NB4 (cell line): ENCODE measurements at regions not wholly inside any gene's neighbourhood (a gene's known extent, or its start where the extent isn't known, plus 50 kb on each side); places are given as distances from the start of the nearest gene placed in this dataset.

ENCODE experiments used
- DNase-seq: peaks from one replicate; pipeline ENCODE4 v3.0.0; 2010; ENCODE audit warnings: low read depth
- H3K4me3 ChIP-seq: one replicate; pipeline ENCODE4 v1.5.1; 2011; ENCODE audit warnings: mild to moderate bottlenecking, low read depth, low read length, moderate library complexity
- MYC ChIP-seq: IDR thresholded peaks from 2 replicates; pipeline ENCODE4 v1.6.1; 2011; ENCODE audit warnings: low read depth, low read length
- POLR2A ChIP-seq: IDR thresholded peaks from 2 replicates; pipeline ENCODE4 v1.6.1; 2011; ENCODE audit warnings: mild to moderate bottlenecking; ENCODE audit not compliant: insufficient read length; ENCODE audit errors: extremely low read depth
- TF ChIP-seq, protein P1 (sequence below): IDR thresholded peaks from one replicate; pipeline ENCODE4 v1.5.1; 2012; ENCODE audit warnings: low read depth, low read length
- TF ChIP-seq, protein P2 (sequence below): IDR thresholded peaks from 2 replicates; pipeline ENCODE4 v1.6.1; 2011; ENCODE audit warnings: low read depth, low read length

DNA sequence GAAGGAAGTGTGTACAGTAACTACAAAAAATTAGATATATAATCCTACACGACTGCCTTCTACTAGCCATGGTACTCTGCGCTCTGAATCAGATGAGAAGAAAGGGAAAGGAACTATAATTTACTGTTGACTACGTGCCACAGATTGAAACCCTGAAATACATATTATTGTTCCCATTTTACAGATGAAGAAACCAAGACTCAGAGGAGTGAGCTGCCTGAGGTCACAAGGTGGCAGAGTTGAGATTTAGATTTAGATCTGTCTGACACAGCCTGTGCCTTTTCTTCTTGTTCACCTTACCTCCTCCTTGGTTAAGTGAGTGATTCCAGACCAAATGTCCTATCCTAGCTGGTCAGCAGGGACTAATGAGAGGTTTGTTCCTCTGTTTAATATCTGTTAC, 61.6 kb upstream of the OR4E1 start:
- no peak for DNase-seq
- no peak for TF ChIP-seq MYC
- TF ChIP-seq, protein P1, sequence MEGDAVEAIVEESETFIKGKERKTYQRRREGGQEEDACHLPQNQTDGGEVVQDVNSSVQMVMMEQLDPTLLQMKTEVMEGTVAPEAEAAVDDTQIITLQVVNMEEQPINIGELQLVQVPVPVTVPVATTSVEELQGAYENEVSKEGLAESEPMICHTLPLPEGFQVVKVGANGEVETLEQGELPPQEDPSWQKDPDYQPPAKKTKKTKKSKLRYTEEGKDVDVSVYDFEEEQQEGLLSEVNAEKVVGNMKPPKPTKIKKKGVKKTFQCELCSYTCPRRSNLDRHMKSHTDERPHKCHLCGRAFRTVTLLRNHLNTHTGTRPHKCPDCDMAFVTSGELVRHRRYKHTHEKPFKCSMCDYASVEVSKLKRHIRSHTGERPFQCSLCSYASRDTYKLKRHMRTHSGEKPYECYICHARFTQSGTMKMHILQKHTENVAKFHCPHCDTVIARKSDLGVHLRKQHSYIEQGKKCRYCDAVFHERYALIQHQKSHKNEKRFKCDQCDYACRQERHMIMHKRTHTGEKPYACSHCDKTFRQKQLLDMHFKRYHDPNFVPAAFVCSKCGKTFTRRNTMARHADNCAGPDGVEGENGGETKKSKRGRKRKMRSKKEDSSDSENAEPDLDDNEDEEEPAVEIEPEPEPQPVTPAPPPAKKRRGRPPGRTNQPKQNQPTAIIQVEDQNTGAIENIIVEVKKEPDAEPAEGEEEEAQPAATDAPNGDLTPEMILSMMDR, result no peak
- TF ChIP-seq, protein P2, sequence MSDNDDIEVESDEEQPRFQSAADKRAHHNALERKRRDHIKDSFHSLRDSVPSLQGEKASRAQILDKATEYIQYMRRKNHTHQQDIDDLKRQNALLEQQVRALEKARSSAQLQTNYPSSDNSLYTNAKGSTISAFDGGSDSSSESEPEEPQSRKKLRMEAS, result no peak

DNA sequence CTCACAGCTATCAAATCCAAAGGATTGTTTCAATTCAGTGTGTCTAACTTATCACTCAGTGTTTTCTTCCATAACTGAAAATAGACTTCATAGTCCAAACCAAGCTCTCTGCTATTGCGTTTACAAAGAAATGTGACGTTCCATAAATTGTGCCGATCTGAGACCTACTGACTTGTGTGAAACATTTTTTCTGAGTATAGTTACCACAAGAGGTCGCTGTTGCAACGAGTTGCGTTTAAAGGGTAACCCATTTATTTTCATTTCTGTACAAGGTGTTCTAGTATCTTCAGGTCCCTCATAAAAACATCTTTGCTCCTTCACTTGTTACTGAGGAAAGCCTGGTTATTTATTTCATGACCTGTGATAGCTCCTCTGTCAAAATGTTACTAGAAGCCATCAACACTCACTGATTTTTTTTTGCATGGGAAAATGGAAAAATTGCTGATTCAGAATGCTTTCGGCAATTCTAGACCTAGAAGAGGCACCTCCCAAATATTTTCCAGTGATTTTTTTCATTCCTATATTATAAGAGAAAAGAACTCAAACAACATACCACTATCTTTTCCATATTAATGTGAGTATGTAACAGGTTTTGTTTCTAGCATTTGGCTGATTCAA, 60.9 kb upstream of the OR4E1 start:
- DNase-seq, result peak; percentile 66
- no peak for TF ChIP-seq MYC
- TF ChIP-seq, protein P1, result peak; percentile 39
- no peak overlapping the region for H3K4me3 ChIP-seq

More for the DNA sequence above, 61.6 kb upstream of the OR4E1 start:
- no peak overlapping the region for H3K4me3 ChIP-seq

DNA sequence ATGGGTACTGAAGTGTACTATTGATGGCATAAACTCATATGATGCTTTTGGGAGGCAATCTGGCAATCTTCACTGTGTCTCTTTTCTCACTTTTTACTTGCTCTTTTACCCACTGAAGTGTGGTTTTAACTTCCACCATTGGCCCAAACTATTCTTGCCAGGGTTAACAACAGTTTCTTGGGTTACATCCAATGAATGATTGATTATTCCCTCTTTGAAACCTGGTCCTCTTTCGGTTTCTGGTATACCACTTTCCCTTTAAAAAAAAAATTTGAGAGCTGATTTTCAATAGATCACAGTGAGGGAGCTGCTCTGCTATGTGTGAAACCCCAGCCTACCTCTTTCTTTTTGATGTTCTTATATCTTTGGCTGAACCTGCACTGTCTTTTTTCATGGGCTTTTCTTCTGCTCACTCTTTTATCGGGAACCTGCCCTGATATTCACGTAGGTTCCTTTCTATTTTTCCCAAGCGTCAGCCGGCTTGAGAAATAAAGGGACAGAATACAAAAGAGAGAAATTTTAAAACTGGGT, 56.1 kb upstream of the OR4E1 start:
- TF ChIP-seq POLR2A (no peak), MYC (no peak)
- TF ChIP-seq, protein P2, result no peak
- TF ChIP-seq, protein P1, result no peak
- no peak overlapping the region for H3K4me3 ChIP-seq
- no peak for DNase-seq

DNA sequence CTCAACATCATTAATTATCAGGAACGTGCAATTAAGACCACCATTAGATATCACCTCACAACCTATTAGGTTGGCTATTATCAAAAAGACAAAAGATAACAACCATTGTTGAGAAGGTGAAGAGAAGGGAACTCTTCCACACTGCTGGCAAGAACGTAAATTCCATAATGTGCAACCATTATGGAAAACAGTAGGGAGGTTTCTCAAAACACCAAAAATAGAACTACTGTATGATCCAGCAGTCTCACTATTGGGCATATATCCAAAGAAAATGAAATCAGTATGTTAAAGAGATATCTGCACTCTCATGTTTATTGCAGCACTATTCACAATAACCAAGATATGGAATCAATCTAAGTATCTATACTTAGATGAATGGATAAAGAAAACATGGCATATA, 51.6 kb upstream of the OR4E1 start:
- no peak for DNase-seq
- H3K4me3 ChIP-seq, result no peak overlapping the region
- TF ChIP-seq MYC (no peak), POLR2A (no peak)
- TF ChIP-seq, protein P2, result no peak
- TF ChIP-seq, protein P1, result no peak

DNA sequence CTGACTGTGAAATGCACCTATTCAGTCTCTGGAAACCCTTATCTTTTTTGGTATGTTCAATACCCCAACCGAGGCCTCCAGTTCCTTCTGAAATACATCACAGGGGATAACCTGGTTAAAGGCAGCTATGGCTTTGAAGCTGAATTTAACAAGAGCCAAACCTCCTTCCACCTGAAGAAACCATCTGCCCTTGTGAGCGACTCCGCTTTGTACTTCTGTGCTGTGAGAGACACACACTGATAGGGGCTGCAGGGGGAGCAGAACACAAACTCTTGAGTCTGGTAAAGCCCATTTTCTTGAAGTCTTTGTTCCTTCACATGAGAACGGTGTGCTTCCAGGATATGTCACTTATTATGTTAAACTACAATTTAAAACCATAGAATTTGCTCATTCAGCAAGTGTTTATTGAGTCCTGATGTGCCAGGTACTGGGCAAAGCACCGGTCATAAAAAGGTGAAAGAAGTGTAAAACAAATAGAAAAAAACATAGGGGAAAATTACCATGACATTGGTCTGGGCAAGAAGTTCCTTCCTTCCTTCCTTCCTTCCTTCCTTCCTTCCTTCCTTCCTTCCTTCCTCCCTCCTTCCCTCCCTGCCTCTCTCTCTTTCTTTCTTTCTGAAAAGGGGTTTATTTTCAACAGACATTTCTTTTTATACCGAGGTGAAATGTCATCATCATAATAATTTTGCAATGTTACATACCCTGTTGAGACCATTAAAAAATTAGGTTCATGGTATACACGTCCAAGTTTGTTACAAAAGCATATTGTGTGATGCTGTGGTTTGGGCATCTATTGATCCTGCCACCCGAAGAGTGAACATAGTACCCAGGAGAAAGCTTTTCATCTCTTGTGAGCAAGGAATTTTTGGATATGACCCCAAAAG, 50.7 kb upstream of the OR4E1 start:
- TF ChIP-seq, protein P1, result no peak
- TF ChIP-seq, protein P2, result no peak
- no peak for TF ChIP-seq POLR2A

More for the DNA sequence above, 50.7 kb upstream of the OR4E1 start:
- H3K4me3 ChIP-seq, result no peak overlapping the region
- no peak for DNase-seq
